Loucy (cell line): ENCODE measurements at regions not wholly inside any gene's neighbourhood (a gene's known extent, or its start where the extent isn't known, plus 50 kb on each side); places are given as distances from the start of the nearest gene placed in this dataset.

Experiments
- H2AFZ ChIP-seq: fragments of 200-600 bp; sonication (generic); 2 replicates; pipeline ENCODE4 v1.6.0; 2016; ENCODE audit warnings: antibody characterized with exemption, mild to moderate bottlenecking, low read length, moderate library complexity
- H3F3A ChIP-seq: fragments of 200-600 bp; 2 replicates; pipeline ENCODE4 v1.6.0; 2016; ENCODE audit warnings: antibody characterized with exemption, low read depth, mild to moderate bottlenecking
- H3K27me3 ChIP-seq: fragments of 200-600 bp; sonication (generic); 2 replicates; pipeline ENCODE4 v1.6.1; 2014; ENCODE audit warnings: low read length, mild to moderate bottlenecking; ENCODE audit not compliant: insufficient read depth, poor library complexity, severe bottlenecking
- H3K36me3 ChIP-seq: fragments of 200-600 bp; sonication (generic); 2 replicates; pipeline ENCODE4 v1.6.1; 2016; ENCODE audit warnings: low read length; ENCODE audit not compliant: insufficient read depth
- H3K4me1 ChIP-seq: fragments of 200-600 bp; sonication (generic); 2 replicates; pipeline ENCODE4 v1.5.1; 2014; ENCODE audit warnings: low read length, mild to moderate bottlenecking; ENCODE audit not compliant: insufficient read depth, poor library complexity, severe bottlenecking
- H3K4me2 ChIP-seq: fragments of 200-600 bp; sonication (generic); 2 replicates; pipeline ENCODE4 v1.6.0; 2014; ENCODE audit warnings: antibody characterized with exemption, low read length, low read depth, mild to moderate bottlenecking; ENCODE audit not compliant: poor library complexity, severe bottlenecking
- H3K4me3 ChIP-seq: fragments of 200-600 bp; sonication (generic); 2 replicates; pipeline ENCODE4 v1.5.1; 2014; ENCODE audit warnings: low read length, mild to moderate bottlenecking, mixed read lengths; ENCODE audit not compliant: poor library complexity, severe bottlenecking
- H3K79me2 ChIP-seq: fragments of 200-600 bp; sonication (generic); 2 replicates; pipeline ENCODE4 v1.6.1; 2014; ENCODE audit warnings: low read length; ENCODE audit not compliant: insufficient read depth
- H3K9ac ChIP-seq: fragments of 200-600 bp; sonication (generic); 2 replicates; pipeline ENCODE4 v1.6.0; 2014; ENCODE audit warnings: mild to moderate bottlenecking, low read depth, low read length, moderate library complexity; ENCODE audit not compliant: poor library complexity, severe bottlenecking
- H3K9me2 ChIP-seq: fragments of 200-600 bp; sonication (generic); replicated peaks from 2 replicates; pipeline ENCODE4 v1.6.1; 2016; ENCODE audit warnings: low read depth, low read length, mixed read lengths
- H3K9me3 ChIP-seq: fragments of 200-600 bp; sonication (generic); 2 replicates; pipeline ENCODE4 v1.6.1; 2014; ENCODE audit warnings: mild to moderate bottlenecking, antibody characterized with exemption, low read length, low read depth; ENCODE audit not compliant: insufficient read depth
- H4K20me1 ChIP-seq: fragments of 200-600 bp; sonication (generic); 2 replicates; pipeline ENCODE4 v1.6.0; 2014; ENCODE audit warnings: antibody characterized with exemption, low read length, mild to moderate bottlenecking; ENCODE audit not compliant: insufficient read depth, poor library complexity, severe bottlenecking
- EZH2phosphoT487 ChIP-seq: fragments of 200-600 bp; IDR thresholded peaks from 2 replicates; pipeline ENCODE4 v1.6.1; 2018; ENCODE audit warnings: antibody characterized with exemption, mild to moderate bottlenecking, moderate library complexity, borderline replicate concordance
- TF ChIP-seq, protein P1 (sequence below): fragments of 200-600 bp; sonication (generic); conservative IDR thresholded peaks from 2 replicates; pipeline ENCODE4 v1.5.1; 2014; ENCODE audit warnings: mild to moderate bottlenecking, antibody characterized with exemption, low read length

- Histone ChIP-seq H3K4me2 (no peak overlapping the region), H3K36me3 (no peaks in the 10 kb centered on the region), H4K20me1 (no peaks in the 10 kb centered on the region), H3K9ac (no peak overlapping the region), H3F3A (no peaks in the 10 kb centered on the region), H3K9me2 (no peaks in the 10 kb centered on the region), H3K27me3 (no peaks in the 10 kb centered on the region), H3K79me2 (no peaks in the 10 kb centered on the region), H3K4me3 (no peak overlapping the region), H2AFZ (no peak overlapping the region), H3K4me1 (no peaks in the 10 kb centered on the region), H3K9me3 (peaks cover 4% of the 10 kb centered on the region; the same call in 1 of the 2 replicates)
- TF ChIP-seq EZH2phosphoT487, result no peak
- TF ChIP-seq, protein P1, sequence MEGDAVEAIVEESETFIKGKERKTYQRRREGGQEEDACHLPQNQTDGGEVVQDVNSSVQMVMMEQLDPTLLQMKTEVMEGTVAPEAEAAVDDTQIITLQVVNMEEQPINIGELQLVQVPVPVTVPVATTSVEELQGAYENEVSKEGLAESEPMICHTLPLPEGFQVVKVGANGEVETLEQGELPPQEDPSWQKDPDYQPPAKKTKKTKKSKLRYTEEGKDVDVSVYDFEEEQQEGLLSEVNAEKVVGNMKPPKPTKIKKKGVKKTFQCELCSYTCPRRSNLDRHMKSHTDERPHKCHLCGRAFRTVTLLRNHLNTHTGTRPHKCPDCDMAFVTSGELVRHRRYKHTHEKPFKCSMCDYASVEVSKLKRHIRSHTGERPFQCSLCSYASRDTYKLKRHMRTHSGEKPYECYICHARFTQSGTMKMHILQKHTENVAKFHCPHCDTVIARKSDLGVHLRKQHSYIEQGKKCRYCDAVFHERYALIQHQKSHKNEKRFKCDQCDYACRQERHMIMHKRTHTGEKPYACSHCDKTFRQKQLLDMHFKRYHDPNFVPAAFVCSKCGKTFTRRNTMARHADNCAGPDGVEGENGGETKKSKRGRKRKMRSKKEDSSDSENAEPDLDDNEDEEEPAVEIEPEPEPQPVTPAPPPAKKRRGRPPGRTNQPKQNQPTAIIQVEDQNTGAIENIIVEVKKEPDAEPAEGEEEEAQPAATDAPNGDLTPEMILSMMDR, result no peak
Measured at GRCh38 chr5:61894046-61894445, 412.0 kb upstream of the KIF2A start.

- no peak for TF ChIP-seq EZH2phosphoT487
- TF ChIP-seq, protein P1, result no peak
- no peaks in the 10 kb centered on the region for H3K4me1 ChIP-seq
- no peak overlapping the region for H3K4me2 ChIP-seq
- H3K9ac ChIP-seq, result no peak overlapping the region
- H4K20me1 ChIP-seq, result no peaks in the 10 kb centered on the region
- no peaks in the 10 kb centered on the region for H3K9me2 ChIP-seq
- H3K9me3 ChIP-seq, result peaks cover 4% of the 10 kb centered on the region; the same call in 1 of the 2 replicates
- no peaks in the 10 kb centered on the region for H3K27me3 ChIP-seq
- no peaks in the 10 kb centered on the region for H3K36me3 ChIP-seq
- H3F3A ChIP-seq, result no peaks in the 10 kb centered on the region
- no peak overlapping the region for H2AFZ ChIP-seq
- H3K79me2 ChIP-seq, result no peaks in the 10 kb centered on the region
- H3K4me3 ChIP-seq, result no peak overlapping the region
Measured at GRCh38 chr5:61896811-61897210, 409.2 kb upstream of the KIF2A start.

- H3K79me2 ChIP-seq, result no peaks in the 10 kb centered on the region
- no peak overlapping the region for H3K4me3 ChIP-seq
- no peaks in the 10 kb centered on the region for H3K36me3 ChIP-seq
- no peaks in the 10 kb centered on the region for H3K9me2 ChIP-seq
- no peak overlapping the region for H3K9ac ChIP-seq
- H3K4me1 ChIP-seq, result no peaks in the 10 kb centered on the region
- H3K27me3 ChIP-seq, result no peaks in the 10 kb centered on the region
- no peaks in the 10 kb centered on the region for H4K20me1 ChIP-seq
- no peak overlapping the region for H2AFZ ChIP-seq
- TF ChIP-seq, protein P1, result no peak
- TF ChIP-seq EZH2phosphoT487, result no peak
- no peaks in the 10 kb centered on the region for H3F3A ChIP-seq
- no peak overlapping the region for H3K4me2 ChIP-seq
- H3K9me3 ChIP-seq, result peaks cover 4% of the 10 kb centered on the region; the same call in 1 of the 2 replicates
Measured at GRCh38 chr5:61897251-61897650, 408.8 kb upstream of the KIF2A start.
